Endothelial cell of umbilical vein (primary cell): ENCODE measurements at regions not wholly inside any gene's neighbourhood (a gene's known extent, or its start where the extent isn't known, plus 50 kb on each side); places are given as distances from the start of the nearest gene placed in this dataset.

ENCODE experiments used
- BruUV-seq: library from RNA; stranded (reverse); fragments of 400-500 nt; replicated peaks from 2 replicates; lab custom pipeline; 2021; lab: Mats Ljungman, UMichigan
- CTCF ChIA-PET: fragments of 300-600, 350-600 bp; sonication (Branson Sonifier 250); formaldehyde crosslinking; loops from one replicate; lab custom pipeline; 2021; ENCODE audit warnings: antibody characterized with exemption, inconsistent platforms; lab: Charles Lee
- POLR2A ChIA-PET: fragments of 300-600, 350-600 bp; sonication (Branson Sonifier 250); formaldehyde crosslinking; loops from one replicate; lab custom pipeline; 2021; ENCODE audit warnings: antibody characterized with exemption, inconsistent platforms; lab: Charles Lee
- DNase-seq: peaks from one replicate; pipeline ENCODE4 v3.0.0-alpha.2; 2011; ENCODE audit warnings: low read depth, low spot score
- FAIRE-seq: peaks from 2 replicates; lab custom pipeline; 2011; peaks lifted over from hg19 to GRCh38; lab: Jason Lieb, UNC
- H2AFZ ChIP-seq: 2 replicates; pipeline ENCODE4 v1.6.0; 2012; ENCODE audit warnings: low read depth, low read length, control low read depth, inconsistent platforms
- H3K27ac ChIP-seq: 2 replicates; pipeline ENCODE4 v1.5.1; 2011; ENCODE audit warnings: low read depth, mild to moderate bottlenecking, control low read depth, low read length, moderate library complexity; ENCODE audit not compliant: insufficient read depth
- H3K27me3 ChIP-seq, 2 experiments: 2 replicates each; pipeline versions ENCODE4 v1.6.0 to v1.6.1; 2011; ENCODE audit warnings: low read length in 2 of 2, mixed read lengths in 1 of 2; ENCODE audit not compliant: control insufficient read depth in 2 of 2, insufficient read depth in 2 of 2
- H3K36me3 ChIP-seq, 2 experiments: 2 replicates in 1 of 2; 3 replicates in 1 of 2; pipeline ENCODE4 v1.5.1; 2011; ENCODE audit warnings: low read length in 2 of 2, mild to moderate bottlenecking in 1 of 2, moderate library complexity in 1 of 2; ENCODE audit not compliant: control insufficient read depth in 2 of 2, insufficient read depth in 2 of 2; ENCODE audit errors: extremely low read depth in 1 of 2
- H3K4me1 ChIP-seq: 3 replicates; pipeline ENCODE4 v1.5.1; 2011; ENCODE audit warnings: mild to moderate bottlenecking, low read length; ENCODE audit not compliant: control insufficient read depth, insufficient read depth; ENCODE audit errors: extremely low read depth
- H3K4me2 ChIP-seq: 2 replicates; pipeline ENCODE4 v1.6.1; 2011; ENCODE audit warnings: low read length, control low read depth, mixed read lengths; ENCODE audit not compliant: insufficient read depth
- H3K4me3 ChIP-seq, 3 experiments: fragments of 200-600 bp in 1 of 3; sonication (generic), shearing (Covaris generic) in 1 of 3; replicated peaks in 1 of 3; 2 replicates each; pipeline ENCODE4 v1.5.1; 2011 to 2016; ENCODE audit warnings: control low read depth in 3 of 3, low read length in 3 of 3, mild to moderate bottlenecking in 2 of 3, inconsistent platforms in 1 of 3, low read depth in 1 of 3, moderate library complexity in 1 of 3; ENCODE audit not compliant: insufficient read depth in 1 of 3
- H3K79me2 ChIP-seq: 2 replicates; pipeline ENCODE4 v1.6.0; 2012; ENCODE audit warnings: low read length, inconsistent platforms; ENCODE audit not compliant: control insufficient read depth, insufficient read depth
- H3K9ac ChIP-seq: replicated peaks from 2 replicates; pipeline ENCODE3; 2011; ENCODE audit warnings: low read length, control low read depth; ENCODE audit not compliant: insufficient read depth; ENCODE audit errors: extremely low read depth
- H3K9me1 ChIP-seq: replicated peaks from 3 replicates; pipeline ENCODE4 v1.6.0; 2011; ENCODE audit warnings: mild to moderate bottlenecking, low read length; ENCODE audit not compliant: control insufficient read depth, insufficient read depth; ENCODE audit errors: extremely low read depth
- H3K9me3 ChIP-seq: replicated peaks from 2 replicates; pipeline ENCODE4 v1.5.1; 2012; ENCODE audit warnings: low read length, inconsistent platforms; ENCODE audit not compliant: control insufficient read depth, insufficient read depth
- H4K20me1 ChIP-seq: replicated peaks from 2 replicates; pipeline ENCODE3; 2011; ENCODE audit warnings: mild to moderate bottlenecking, low read length; ENCODE audit not compliant: control insufficient read depth, insufficient read depth; ENCODE audit errors: extremely low read depth
- CTCF ChIP-seq, 2 donors: IDR thresholded peaks; 1 replicate in 1 of 2; 2 replicates in 1 of 2; pipeline ENCODE4 v1.5.1; 2011; ENCODE audit warnings: low read length in 2 of 2, mild to moderate bottlenecking in 2 of 2, moderate library complexity in 2 of 2, control low read depth in 1 of 2, inconsistent platforms in 1 of 2, low read depth in 1 of 2; ENCODE audit not compliant: insufficient read depth in 1 of 2; ENCODE audit errors: extremely low read depth in 1 of 2
- EZH2 ChIP-seq: IDR thresholded peaks from 2 replicates; pipeline ENCODE4 v1.6.1; 2012; ENCODE audit warnings: borderline replicate concordance, low read depth, mild to moderate bottlenecking, moderate library complexity, low read length, inconsistent platforms; ENCODE audit not compliant: severe bottlenecking
- FOS ChIP-seq: IDR thresholded peaks from 2 replicates; pipeline ENCODE4 v1.6.1; 2011; ENCODE audit warnings: mild to moderate bottlenecking, low read length, moderate library complexity, borderline replicate concordance; ENCODE audit not compliant: insufficient read depth
- GATA2 ChIP-seq: IDR thresholded peaks from 2 replicates; pipeline ENCODE4 v1.7.0; 2011; ENCODE audit warnings: low read depth, mild to moderate bottlenecking, moderate library complexity, mixed read lengths, low read length; ENCODE audit not compliant: insufficient read length, insufficient read depth
- JUN ChIP-seq: IDR thresholded peaks from 2 replicates; pipeline ENCODE4 v1.6.1; 2011; ENCODE audit warnings: borderline replicate concordance, low read depth; ENCODE audit not compliant: insufficient read length, insufficient read depth
- MYC ChIP-seq: IDR thresholded peaks from one replicate; pipeline ENCODE4 v1.6.1; 2011; ENCODE audit warnings: mild to moderate bottlenecking, low read depth, low read length
- POLR2A ChIP-seq: IDR thresholded peaks from 2 replicates; pipeline ENCODE4 v1.6.1; 2012; ENCODE audit warnings: low read depth, mild to moderate bottlenecking, control low read depth, low read length
- POLR2AphosphoS5 ChIP-seq: IDR thresholded peaks from 2 replicates; pipeline ENCODE4 v1.6.1; 2012; ENCODE audit warnings: low read depth, mild to moderate bottlenecking, control low read depth, low read length, moderate library complexity; ENCODE audit not compliant: insufficient read depth
- dilution Hi-C: fragments of 300-500 bp; cut with MboI; formaldehyde crosslinking; loops from one replicate; pipeline ENCODE4 v1.15.0; 2019; ENCODE audit warnings: low sequenced_read_pairs; ENCODE audit not compliant: extremely low pct_ligation_motif_present
- intact Hi-C: fragments of 100-400 bp; cut with micrococcal nuclease; formaldehyde crosslinking; loops from one replicate; pipeline ENCODE4 v1.10.0; 2022

- FAIRE-seq (peak; percentile 85), DNase-seq (peak; percentile 93)
- H3K4me3 ChIP-seq, result no peak overlapping the region
- H3K79me2 ChIP-seq, result no peaks in the 10 kb centered on the region
- intact Hi-C loops (loop anchor here (1.0 kb wide), 2 partner anchors 31 to 568 kb away; no protein-coding TSS in a partner anchor), dilution Hi-C loops (no loop called here)
- peak overlapping the region; percentile 90 for H3K27ac ChIP-seq
- no TSS peak for BruUV-seq
- H4K20me1 ChIP-seq, result no peaks in the 10 kb centered on the region
- peak overlapping the region; percentile 40 for H3K9ac ChIP-seq
- no peak overlapping the region for H2AFZ ChIP-seq
- H3K4me1 ChIP-seq, result peaks cover 24% of the 10 kb centered on the region
- H3K9me3 ChIP-seq, result no peaks in the 10 kb centered on the region
- H3K36me3 ChIP-seq, result no peaks in the 10 kb centered on the region
- TF ChIP-seq CTCF (IDR thresholded peaks at IDR 0.05; ENCODE audit: extremely low read depth in 1 of 2, insufficient read depth in 1 of 2, low read depth in 1 of 2, low read length in 2 of 2) (no peak), FOS (peak; percentile 65), POLR2AphosphoS5 (no peak), EZH2 (no peak), POLR2A (no peak), GATA2 (no peak), JUN (peak; percentile 89), MYC (no peak)
- ChIA-PET CTCF (interaction anchor here (1.1 to 1.8 kb wide), 3 partner anchors 13 to 104 kb away, joined by 3 to 5 read pairs (median 3); no protein-coding TSS in a partner anchor), POLR2A (no interaction called here)
- H3K27me3 ChIP-seq, result no peaks in the 10 kb centered on the region
- no peaks in the 10 kb centered on the region for H3K9me1 ChIP-seq
- peak overlapping the region; percentile 42 for H3K4me2 ChIP-seq
Observed at GRCh38 chr6:139943391-139943790, 568.9 kb upstream of the CITED2 start.
